H1 (cell line): ENCODE measurements at regions not wholly inside any gene's neighbourhood (a gene's known extent, or its start where the extent isn't known, plus 50 kb on each side); places are given as distances from the start of the nearest gene placed in this dataset.

Source experiments
- E2F6 ChIP-seq: IDR thresholded peaks from 2 replicates; pipeline ENCODE4 v1.6.1; 2012; ENCODE audit warnings: inconsistent platforms

DNA sequence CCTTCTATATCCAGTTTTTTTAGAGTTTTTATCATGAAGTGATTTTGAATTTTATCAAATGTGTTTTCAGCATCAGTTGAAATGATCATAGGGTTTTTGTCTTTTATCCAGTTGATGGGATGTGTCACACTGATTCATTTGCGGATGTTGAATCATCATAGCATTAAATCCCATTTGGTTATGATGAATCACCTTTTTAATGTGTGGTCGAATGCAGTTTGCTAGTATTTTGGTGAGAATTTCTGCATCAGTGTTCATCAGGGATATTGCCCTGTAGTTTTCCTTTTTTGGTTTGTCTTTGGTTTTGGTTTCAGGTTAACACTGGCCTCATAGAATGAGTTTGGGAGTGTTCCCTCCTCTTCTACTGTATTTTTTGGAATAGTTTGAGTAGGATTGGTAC is 80.3 kb downstream of the DIRAS3 start (continued):
- TF ChIP-seq E2F6, result no peak
